ENCODE measurements at regions not wholly inside any gene's neighbourhood (a gene's known extent, or its start where the extent isn't known, plus 50 kb on each side); places are given as distances from the start of the nearest gene placed in this dataset.

DNA sequence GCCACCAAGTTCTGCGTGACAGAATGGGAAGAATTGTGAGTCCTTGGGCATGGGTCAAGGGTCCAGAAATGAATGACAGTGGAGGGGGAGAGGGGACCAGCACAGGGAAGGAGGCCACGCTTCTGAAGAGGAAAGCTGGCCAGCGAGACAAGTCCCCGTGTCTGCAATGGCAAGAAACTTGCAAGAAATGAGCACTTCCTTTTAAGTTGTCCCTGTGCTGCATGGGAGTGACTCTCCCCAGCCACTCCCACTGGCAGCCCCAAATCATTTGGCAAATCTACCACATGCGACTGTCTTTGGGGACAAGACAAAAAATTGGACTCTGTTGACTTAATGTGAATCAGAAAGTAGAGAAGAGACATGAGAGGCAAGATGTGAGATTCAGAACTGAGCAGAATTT is 242.2 kb upstream of the RREB1 start:
- H3K4me1 Mint-ChIP-seq, result no peaks in the 10 kb centered on the region
- H3K36me3 Mint-ChIP-seq, result no peaks in the 10 kb centered on the region
- no peaks in the 10 kb centered on the region for H3K9me3 ChIP-seq (ENCODE audit: control insufficient read depth in 2 of 2, low read length in 2 of 2)
- H3K9me3 Mint-ChIP-seq, result peaks cover 0 to 2% (median 0%) of the 10 kb centered on the region in 7 donors
- DNase-seq, result no peak
- peaks cover 4% of the 10 kb centered on the region for H3K27me3 Mint-ChIP-seq
- H3K4me3 ChIP-seq (ENCODE audit: low read depth, low read length), result no peak overlapping the region
- no peak overlapping the region for H3K4me3 Mint-ChIP-seq
- H3K36me3 ChIP-seq (ENCODE audit: control insufficient read depth, insufficient read depth, low read length), result no peaks in the 10 kb centered on the region
- H3K4me1 ChIP-seq (ENCODE audit: control insufficient read depth, insufficient read depth, low read length, poor library complexity, severe bottlenecking), result no peaks in the 10 kb centered on the region
- H3K27ac Mint-ChIP-seq, result no peak overlapping the region
- no peak for ATAC-seq (ENCODE audit: low read depth in 2 of 2)
- H3K27ac ChIP-seq (ENCODE audit: insufficient read depth, low read length, poor library complexity, severe bottlenecking), result no peak overlapping the region
- no peaks in the 10 kb centered on the region for H3K27me3 ChIP-seq (ENCODE audit: control insufficient read depth, insufficient read depth, low read length)

DNA sequence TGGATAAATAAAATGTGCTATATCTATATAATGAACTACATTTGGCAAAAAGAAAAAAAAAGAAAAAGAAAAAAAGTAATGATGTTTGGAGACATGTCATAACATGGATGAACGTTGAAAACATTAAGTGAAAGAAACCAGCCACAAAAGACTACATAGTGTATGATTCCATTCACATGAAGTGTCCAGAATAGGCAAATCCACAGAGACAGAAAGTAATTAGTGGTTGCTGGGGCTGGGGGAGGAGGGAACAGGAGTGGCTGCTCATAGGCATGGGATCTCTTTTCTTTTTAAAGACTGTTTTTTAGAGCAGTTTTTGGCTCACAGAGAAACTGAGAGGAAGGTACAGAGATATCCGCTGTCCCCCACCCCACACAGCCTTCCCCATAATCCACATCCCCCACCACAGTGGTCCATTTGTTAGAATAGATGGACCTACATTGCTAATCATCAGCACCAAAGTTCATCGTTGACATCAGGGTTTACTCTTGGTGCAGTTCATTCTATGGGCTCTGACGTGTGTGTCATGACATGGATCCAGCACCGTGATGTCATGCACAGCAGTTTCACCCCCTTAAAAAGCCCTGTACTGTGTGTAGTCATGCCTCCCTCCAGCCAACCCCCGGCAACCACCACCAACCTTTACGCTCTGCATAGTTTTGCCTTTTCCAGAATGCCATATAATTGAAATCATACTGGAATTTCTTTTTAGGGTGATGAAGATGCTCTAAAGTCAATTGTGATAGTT is 240.9 kb upstream of the RREB1 start:
- Histone ChIP-seq H3K36me3 (ENCODE audit: control insufficient read depth, insufficient read depth, low read length) (no peaks in the 10 kb centered on the region), H3K4me3 (ENCODE audit: low read depth, low read length) (no peak overlapping the region), H3K27ac (ENCODE audit: insufficient read depth, low read length, poor library complexity, severe bottlenecking) (no peak overlapping the region), H3K27me3 (ENCODE audit: control insufficient read depth, insufficient read depth, low read length) (no peaks in the 10 kb centered on the region), H3K4me1 (ENCODE audit: control insufficient read depth, insufficient read depth, low read length, poor library complexity, severe bottlenecking) (no peaks in the 10 kb centered on the region), H3K9me3 (ENCODE audit: control insufficient read depth in 2 of 2, low read length in 2 of 2) (no peaks in the 10 kb centered on the region)
- no peak overlapping the region for H3K27ac Mint-ChIP-seq
- H3K4me3 Mint-ChIP-seq, result no peak overlapping the region
- H3K36me3 Mint-ChIP-seq, result no peaks in the 10 kb centered on the region
- H3K9me3 Mint-ChIP-seq, result peaks cover 0 to 2% (median 0%) of the 10 kb centered on the region in 7 donors
- H3K27me3 Mint-ChIP-seq, result no peaks in the 10 kb centered on the region
- H3K4me1 Mint-ChIP-seq, result no peaks in the 10 kb centered on the region
- ATAC-seq (ENCODE audit: low read depth in 2 of 2) (no peak), DNase-seq (no peak)

GRCh38 chr6:6867404-6867799 is 240.4 kb upstream of the RREB1 start:
- H3K4me1 ChIP-seq (ENCODE audit: control insufficient read depth, insufficient read depth, low read length, poor library complexity, severe bottlenecking), result no peaks in the 10 kb centered on the region

DNA sequence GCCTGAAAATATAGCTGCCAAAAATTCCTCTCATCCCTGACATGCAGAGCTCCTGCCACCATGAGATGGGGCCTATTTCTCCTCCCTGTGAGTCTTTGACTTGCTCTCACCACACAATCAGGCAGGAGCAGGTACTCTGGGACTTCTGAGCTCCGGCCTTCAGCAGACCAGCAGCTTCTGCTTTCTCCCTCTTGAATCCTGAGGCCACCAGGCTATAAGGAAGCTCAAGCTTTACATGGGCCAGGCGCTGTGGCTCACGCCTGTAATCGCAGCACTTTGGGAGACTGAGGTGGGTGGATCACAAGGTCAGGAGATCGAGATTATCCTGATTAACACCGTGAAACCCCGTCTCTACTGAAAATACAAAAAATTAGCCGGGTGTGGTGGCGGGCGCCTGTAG is 238.7 kb upstream of the RREB1 start:
- Histone ChIP-seq H3K9me3 (ENCODE audit: control insufficient read depth in 2 of 2, low read length in 2 of 2) (no peaks in the 10 kb centered on the region), H3K4me3 (ENCODE audit: low read depth, low read length) (no peak overlapping the region), H3K27ac (ENCODE audit: insufficient read depth, low read length, poor library complexity, severe bottlenecking) (no peak overlapping the region), H3K27me3 (ENCODE audit: control insufficient read depth, insufficient read depth, low read length) (no peaks in the 10 kb centered on the region), H3K4me1 (ENCODE audit: control insufficient read depth, insufficient read depth, low read length, poor library complexity, severe bottlenecking) (no peaks in the 10 kb centered on the region), H3K36me3 (ENCODE audit: control insufficient read depth, insufficient read depth, low read length) (no peaks in the 10 kb centered on the region)
- Mint-ChIP-seq H3K27ac (no peak overlapping the region), H3K36me3 (no peaks in the 10 kb centered on the region), H3K9me3 (peaks cover 0 to 2% (median 0%) of the 10 kb centered on the region in 7 donors), H3K4me1 (no peaks in the 10 kb centered on the region), H3K27me3 (no peaks in the 10 kb centered on the region), H3K4me3 (no peak overlapping the region)
- DNase-seq (no peak), ATAC-seq (ENCODE audit: low read depth in 2 of 2) (no peak)

More at GRCh38 chr6:6867404-6867799, 240.4 kb upstream of the RREB1 start:
- H3K36me3 Mint-ChIP-seq, result no peaks in the 10 kb centered on the region
- H3K4me3 ChIP-seq (ENCODE audit: low read depth, low read length), result no peak overlapping the region
- H3K36me3 ChIP-seq (ENCODE audit: control insufficient read depth, insufficient read depth, low read length), result no peaks in the 10 kb centered on the region
- H3K4me3 Mint-ChIP-seq, result no peak overlapping the region
- peaks cover 0 to 2% (median 0%) of the 10 kb centered on the region in 7 donors for H3K9me3 Mint-ChIP-seq
- no peak for DNase-seq
- H3K27me3 Mint-ChIP-seq, result no peaks in the 10 kb centered on the region
- no peak overlapping the region for H3K27ac ChIP-seq (ENCODE audit: insufficient read depth, low read length, poor library complexity, severe bottlenecking)
- no peaks in the 10 kb centered on the region for H3K27me3 ChIP-seq (ENCODE audit: control insufficient read depth, insufficient read depth, low read length)
- no peak for ATAC-seq (ENCODE audit: low read depth in 2 of 2)
- H3K9me3 ChIP-seq (ENCODE audit: control insufficient read depth in 2 of 2, low read length in 2 of 2), result no peaks in the 10 kb centered on the region
- H3K4me1 Mint-ChIP-seq, result no peaks in the 10 kb centered on the region
- no peak overlapping the region for H3K27ac Mint-ChIP-seq

GRCh38 chr6:6870921-6871320 is 236.8 kb upstream of the RREB1 start:
- Histone ChIP-seq H3K4me1 (ENCODE audit: control insufficient read depth, insufficient read depth, low read length, poor library complexity, severe bottlenecking) (no peaks in the 10 kb centered on the region), H3K27ac (ENCODE audit: insufficient read depth, low read length, poor library complexity, severe bottlenecking) (no peak overlapping the region), H3K4me3 (ENCODE audit: low read depth, low read length) (no peak overlapping the region), H3K9me3 (ENCODE audit: control insufficient read depth in 2 of 2, low read length in 2 of 2) (no peaks in the 10 kb centered on the region), H3K27me3 (ENCODE audit: control insufficient read depth, insufficient read depth, low read length) (no peaks in the 10 kb centered on the region), H3K36me3 (ENCODE audit: control insufficient read depth, insufficient read depth, low read length) (no peaks in the 10 kb centered on the region)
- Mint-ChIP-seq H3K4me3 (no peak overlapping the region), H3K4me1 (no peaks in the 10 kb centered on the region), H3K27ac (no peak overlapping the region), H3K36me3 (no peaks in the 10 kb centered on the region), H3K27me3 (no peaks in the 10 kb centered on the region), H3K9me3 (peaks cover 0 to 2% (median 0%) of the 10 kb centered on the region in 7 donors)
- no peak for ATAC-seq (ENCODE audit: low read depth in 2 of 2)
- no peak for DNase-seq

- peaks cover 0 to 3% (median 0%) of the 10 kb centered on the region in 4 donors for H3K4me1 Mint-ChIP-seq
- no peaks in the 10 kb centered on the region for H3K36me3 ChIP-seq (ENCODE audit: control insufficient read depth, insufficient read depth, low read length)
- no peak overlapping the region for H3K27ac Mint-ChIP-seq
- no peaks in the 10 kb centered on the region for H3K9me3 ChIP-seq (ENCODE audit: control insufficient read depth in 2 of 2, low read length in 2 of 2)
- H3K4me1 ChIP-seq (ENCODE audit: control insufficient read depth, insufficient read depth, low read length, poor library complexity, severe bottlenecking), result no peaks in the 10 kb centered on the region
- H3K27ac ChIP-seq (ENCODE audit: insufficient read depth, low read length, poor library complexity, severe bottlenecking), result no peak overlapping the region
- no peaks in the 10 kb centered on the region for H3K27me3 ChIP-seq (ENCODE audit: control insufficient read depth, insufficient read depth, low read length)
- no peaks in the 10 kb centered on the region for H3K36me3 Mint-ChIP-seq
- H3K9me3 Mint-ChIP-seq, result peaks cover 0 to 2% (median 0%) of the 10 kb centered on the region in 7 donors
- ATAC-seq (ENCODE audit: low read depth in 2 of 2) (no peak), DNase-seq (no peak)
- H3K27me3 Mint-ChIP-seq, result peaks cover 4% of the 10 kb centered on the region
- H3K4me3 ChIP-seq (ENCODE audit: low read depth, low read length), result no peak overlapping the region
- H3K4me3 Mint-ChIP-seq, result no peak overlapping the region
These were observed 235.1 kb upstream of the RREB1 start for GRCh38 chr6:6872459-6873344.

GRCh38 chr6:6873778-6874177 is 234.0 kb upstream of the RREB1 start:
- no peaks in the 10 kb centered on the region for H3K36me3 Mint-ChIP-seq

More at GRCh38 chr6:6873778-6874177, 234.0 kb upstream of the RREB1 start:
- Mint-ChIP-seq H3K4me1 (peaks cover 0 to 3% (median 0%) of the 10 kb centered on the region in 4 donors), H3K27me3 (peaks cover 4% of the 10 kb centered on the region), H3K4me3 (no peak overlapping the region), H3K27ac (no peak overlapping the region), H3K9me3 (peaks cover 0 to 3% (median 0%) of the 10 kb centered on the region in 7 donors)
- no peaks in the 10 kb centered on the region for H3K9me3 ChIP-seq (ENCODE audit: control insufficient read depth in 2 of 2, low read length in 2 of 2)
- H3K27me3 ChIP-seq (ENCODE audit: control insufficient read depth, insufficient read depth, low read length), result no peaks in the 10 kb centered on the region
- ATAC-seq (ENCODE audit: low read depth in 2 of 2) (no peak), DNase-seq (no peak)
- no peak overlapping the region for H3K27ac ChIP-seq (ENCODE audit: insufficient read depth, low read length, poor library complexity, severe bottlenecking)
- no peaks in the 10 kb centered on the region for H3K36me3 ChIP-seq (ENCODE audit: control insufficient read depth, insufficient read depth, low read length)
- H3K4me3 ChIP-seq (ENCODE audit: low read depth, low read length), result no peak overlapping the region
- H3K4me1 ChIP-seq (ENCODE audit: control insufficient read depth, insufficient read depth, low read length, poor library complexity, severe bottlenecking), result no peaks in the 10 kb centered on the region

Measured in CD4-positive, CD25-positive, alpha-beta regulatory T cell (primary cell).